NT2/D1 (cell line): ENCODE measurements at regions not wholly inside any gene's neighbourhood (a gene's known extent, or its start where the extent isn't known, plus 50 kb on each side); places are given as distances from the start of the nearest gene placed in this dataset.

ENCODE experiments used
- SUZ12 ChIP-seq: IDR thresholded peaks from 2 replicates; pipeline ENCODE4 v1.6.1; 2011; ENCODE audit not compliant: insufficient read length, insufficient read depth; ENCODE audit errors: extremely low read depth
- YY1 ChIP-seq: IDR thresholded peaks from 2 replicates; pipeline ENCODE4 v1.6.1; 2011; ENCODE audit not compliant: insufficient read length, insufficient read depth
- ZNF274 ChIP-seq: IDR thresholded peaks from 2 replicates; pipeline ENCODE4 v1.6.1; 2011; ENCODE audit warnings: mild to moderate bottlenecking, low read depth, low read length

- no peak for TF ChIP-seq YY1
- no peak for TF ChIP-seq SUZ12
- no peak for TF ChIP-seq ZNF274
These were observed 93.8 kb upstream of the CNTNAP2 start for GRCh38 chr7:146022776-146023175.
